GM23338 (cell line): ENCODE measurements at regions not wholly inside any gene's neighbourhood (a gene's known extent, or its start where the extent isn't known, plus 50 kb on each side); places are given as distances from the start of the nearest gene placed in this dataset.

ENCODE experiments used
- CREB1 ChIP-seq: fragments of 250-450 bp; sonication (Bioruptor Pico); IDR thresholded peaks from 2 replicates; pipeline ENCODE4 v1.5.0; 2020; ENCODE audit warnings: low read depth, mild to moderate bottlenecking, moderate library complexity
- EZH2 ChIP-seq: fragments of 200-600 bp; sonication (generic); IDR thresholded peaks from one replicate; pipeline ENCODE4 v1.8.0; 2017; ENCODE audit warnings: antibody characterized with exemption, mild to moderate bottlenecking, low read depth; ENCODE audit not compliant: unreplicated experiment
- EZH2phosphoT487 ChIP-seq: fragments of 200-600 bp; sonication (generic); IDR thresholded peaks from one replicate; pipeline ENCODE4 v1.8.1; 2018; ENCODE audit warnings: antibody characterized with exemption; ENCODE audit not compliant: unreplicated experiment
- JUNB ChIP-seq: IDR thresholded peaks from one replicate; pipeline ENCODE4 v1.6.1; 2016; ENCODE audit warnings: antibody characterized with exemption; ENCODE audit not compliant: unreplicated experiment
- NANOG ChIP-seq: IDR thresholded peaks from 2 replicates; pipeline ENCODE4 v1.6.1; 2016; ENCODE audit warnings: antibody characterized with exemption, borderline replicate concordance
- POLR2AphosphoS5 ChIP-seq: IDR thresholded peaks from 2 replicates; pipeline ENCODE4 v1.6.1; 2016; ENCODE audit warnings: antibody characterized with exemption, low read depth
- STAT1 ChIP-seq: IDR thresholded peaks from one replicate; pipeline ENCODE4 v1.6.1; 2016; ENCODE audit warnings: antibody characterized with exemption; ENCODE audit not compliant: unreplicated experiment
- TF ChIP-seq, protein P1 (sequence below), 2 experiments: fragments of 200-600 bp in 1 of 2; sonication (generic) in 1 of 2; conservative IDR thresholded peaks; 2 replicates each; pipeline versions ENCODE4 v1.5.1 to v1.6.1; 2016 to 2017; ENCODE audit warnings: antibody characterized with exemption in 2 of 2, low read depth in 2 of 2, mild to moderate bottlenecking in 2 of 2, moderate library complexity in 1 of 2
- TF ChIP-seq, protein P2 (sequence below): IDR thresholded peaks from one replicate; pipeline ENCODE4 v1.6.1; 2018; ENCODE audit warnings: antibody characterized with exemption; ENCODE audit not compliant: unreplicated experiment
- TF ChIP-seq, protein P3 (sequence below): IDR thresholded peaks from 2 replicates; pipeline ENCODE4 v1.6.1; 2016; ENCODE audit warnings: antibody characterized with exemption

DNA sequence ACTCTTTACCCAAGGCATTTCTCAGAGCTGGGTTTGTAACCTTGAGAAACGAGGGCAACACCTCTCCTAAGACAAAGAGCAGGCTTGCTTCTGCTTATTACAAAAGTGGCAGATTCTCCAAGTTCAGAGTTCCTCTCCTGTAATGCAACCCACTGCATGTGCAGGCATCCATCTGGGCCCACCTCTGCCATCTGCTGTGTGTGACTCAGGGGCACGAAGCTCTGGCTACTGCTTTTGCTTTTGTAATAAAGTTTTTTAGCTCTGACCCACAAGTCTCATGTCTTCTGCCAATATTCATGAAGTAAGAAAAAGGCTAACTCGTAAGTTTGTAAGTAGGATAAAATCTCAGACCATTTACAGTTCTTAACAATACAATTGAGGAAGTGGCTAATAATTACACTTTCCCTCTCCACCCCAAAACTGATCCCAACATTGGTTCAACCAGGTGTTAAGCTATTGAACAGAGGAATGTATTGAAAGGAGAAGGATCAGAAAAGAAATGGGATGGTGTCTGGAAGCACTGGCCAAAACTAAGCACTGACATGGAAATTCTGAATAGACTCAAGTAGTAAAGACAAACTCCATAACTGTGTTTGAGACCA is 51.7 kb upstream of the SMLR1 start:
- TF ChIP-seq POLR2AphosphoS5: no peak
- TF ChIP-seq, protein P1, sequence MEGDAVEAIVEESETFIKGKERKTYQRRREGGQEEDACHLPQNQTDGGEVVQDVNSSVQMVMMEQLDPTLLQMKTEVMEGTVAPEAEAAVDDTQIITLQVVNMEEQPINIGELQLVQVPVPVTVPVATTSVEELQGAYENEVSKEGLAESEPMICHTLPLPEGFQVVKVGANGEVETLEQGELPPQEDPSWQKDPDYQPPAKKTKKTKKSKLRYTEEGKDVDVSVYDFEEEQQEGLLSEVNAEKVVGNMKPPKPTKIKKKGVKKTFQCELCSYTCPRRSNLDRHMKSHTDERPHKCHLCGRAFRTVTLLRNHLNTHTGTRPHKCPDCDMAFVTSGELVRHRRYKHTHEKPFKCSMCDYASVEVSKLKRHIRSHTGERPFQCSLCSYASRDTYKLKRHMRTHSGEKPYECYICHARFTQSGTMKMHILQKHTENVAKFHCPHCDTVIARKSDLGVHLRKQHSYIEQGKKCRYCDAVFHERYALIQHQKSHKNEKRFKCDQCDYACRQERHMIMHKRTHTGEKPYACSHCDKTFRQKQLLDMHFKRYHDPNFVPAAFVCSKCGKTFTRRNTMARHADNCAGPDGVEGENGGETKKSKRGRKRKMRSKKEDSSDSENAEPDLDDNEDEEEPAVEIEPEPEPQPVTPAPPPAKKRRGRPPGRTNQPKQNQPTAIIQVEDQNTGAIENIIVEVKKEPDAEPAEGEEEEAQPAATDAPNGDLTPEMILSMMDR (conservative IDR thresholded peaks at IDR 0.05; ENCODE audit: low read depth in 2 of 2): no peak
- no peak for TF ChIP-seq EZH2
- TF ChIP-seq CREB1 (CRISPR knock-in tag): no peak
- TF ChIP-seq, protein P2, sequence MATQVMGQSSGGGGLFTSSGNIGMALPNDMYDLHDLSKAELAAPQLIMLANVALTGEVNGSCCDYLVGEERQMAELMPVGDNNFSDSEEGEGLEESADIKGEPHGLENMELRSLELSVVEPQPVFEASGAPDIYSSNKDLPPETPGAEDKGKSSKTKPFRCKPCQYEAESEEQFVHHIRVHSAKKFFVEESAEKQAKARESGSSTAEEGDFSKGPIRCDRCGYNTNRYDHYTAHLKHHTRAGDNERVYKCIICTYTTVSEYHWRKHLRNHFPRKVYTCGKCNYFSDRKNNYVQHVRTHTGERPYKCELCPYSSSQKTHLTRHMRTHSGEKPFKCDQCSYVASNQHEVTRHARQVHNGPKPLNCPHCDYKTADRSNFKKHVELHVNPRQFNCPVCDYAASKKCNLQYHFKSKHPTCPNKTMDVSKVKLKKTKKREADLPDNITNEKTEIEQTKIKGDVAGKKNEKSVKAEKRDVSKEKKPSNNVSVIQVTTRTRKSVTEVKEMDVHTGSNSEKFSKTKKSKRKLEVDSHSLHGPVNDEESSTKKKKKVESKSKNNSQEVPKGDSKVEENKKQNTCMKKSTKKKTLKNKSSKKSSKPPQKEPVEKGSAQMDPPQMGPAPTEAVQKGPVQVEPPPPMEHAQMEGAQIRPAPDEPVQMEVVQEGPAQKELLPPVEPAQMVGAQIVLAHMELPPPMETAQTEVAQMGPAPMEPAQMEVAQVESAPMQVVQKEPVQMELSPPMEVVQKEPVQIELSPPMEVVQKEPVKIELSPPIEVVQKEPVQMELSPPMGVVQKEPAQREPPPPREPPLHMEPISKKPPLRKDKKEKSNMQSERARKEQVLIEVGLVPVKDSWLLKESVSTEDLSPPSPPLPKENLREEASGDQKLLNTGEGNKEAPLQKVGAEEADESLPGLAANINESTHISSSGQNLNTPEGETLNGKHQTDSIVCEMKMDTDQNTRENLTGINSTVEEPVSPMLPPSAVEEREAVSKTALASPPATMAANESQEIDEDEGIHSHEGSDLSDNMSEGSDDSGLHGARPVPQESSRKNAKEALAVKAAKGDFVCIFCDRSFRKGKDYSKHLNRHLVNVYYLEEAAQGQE: no peak
- no peak for TF ChIP-seq EZH2phosphoT487
- no peak for TF ChIP-seq JUNB
- TF ChIP-seq NANOG: no peak
- TF ChIP-seq, protein P3, sequence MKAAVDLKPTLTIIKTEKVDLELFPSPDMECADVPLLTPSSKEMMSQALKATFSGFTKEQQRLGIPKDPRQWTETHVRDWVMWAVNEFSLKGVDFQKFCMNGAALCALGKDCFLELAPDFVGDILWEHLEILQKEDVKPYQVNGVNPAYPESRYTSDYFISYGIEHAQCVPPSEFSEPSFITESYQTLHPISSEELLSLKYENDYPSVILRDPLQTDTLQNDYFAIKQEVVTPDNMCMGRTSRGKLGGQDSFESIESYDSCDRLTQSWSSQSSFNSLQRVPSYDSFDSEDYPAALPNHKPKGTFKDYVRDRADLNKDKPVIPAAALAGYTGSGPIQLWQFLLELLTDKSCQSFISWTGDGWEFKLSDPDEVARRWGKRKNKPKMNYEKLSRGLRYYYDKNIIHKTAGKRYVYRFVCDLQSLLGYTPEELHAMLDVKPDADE: no peak
- TF ChIP-seq STAT1: no peak
